ENCODE measurements at regions not wholly inside any gene's neighbourhood (a gene's known extent, or its start where the extent isn't known, plus 50 kb on each side); places are given as distances from the start of the nearest gene placed in this dataset.

GRCh38 chr19:29089315-29089870 lies 123.6 kb downstream of the UQCRFS1 start:
- TF ChIP-seq CTCF (conservative IDR thresholded peaks at IDR 0.05; ENCODE audit: low read depth, low read length): no peak
- H3K4me3 ChIP-seq (ENCODE audit: low read depth, low read length): no peak overlapping the region
- DNase-seq (ENCODE audit: low read depth): no peak

GRCh38 chr19:29088761-29089160 lies 124.2 kb downstream of the UQCRFS1 start:
- no peak for TF ChIP-seq CTCF (conservative IDR thresholded peaks at IDR 0.05; ENCODE audit: low read depth, low read length)
- no peak overlapping the region for H3K4me3 ChIP-seq (ENCODE audit: low read depth, low read length)
- no peak for DNase-seq (ENCODE audit: low read depth)

- TF ChIP-seq CTCF (conservative IDR thresholded peaks at IDR 0.05; ENCODE audit: low read depth, low read length): no peak
- DNase-seq (ENCODE audit: low read depth): no peak
- no peak overlapping the region for H3K4me3 ChIP-seq (ENCODE audit: low read depth, low read length)
Observed at GRCh38 chr19:29086646-29087045, 126.3 kb downstream of the UQCRFS1 start.

GRCh38 chr19:29086182-29086581 lies 126.8 kb downstream of the UQCRFS1 start:
- no peak for DNase-seq (ENCODE audit: low read depth)
- TF ChIP-seq CTCF (conservative IDR thresholded peaks at IDR 0.05; ENCODE audit: low read depth, low read length): no peak
- H3K4me3 ChIP-seq (ENCODE audit: low read depth, low read length): no peak overlapping the region

GRCh38 chr19:29085630-29086029 lies 127.3 kb downstream of the UQCRFS1 start:
- H3K4me3 ChIP-seq (ENCODE audit: low read depth, low read length): no peak overlapping the region
- no peak for DNase-seq (ENCODE audit: low read depth)
- no peak for TF ChIP-seq CTCF (conservative IDR thresholded peaks at IDR 0.05; ENCODE audit: low read depth, low read length)

GRCh38 chr19:29085206-29085605 lies 127.7 kb downstream of the UQCRFS1 start:
- no peak overlapping the region for H3K4me3 ChIP-seq (ENCODE audit: low read depth, low read length)
- TF ChIP-seq CTCF (conservative IDR thresholded peaks at IDR 0.05; ENCODE audit: low read depth, low read length): no peak
- no peak for DNase-seq (ENCODE audit: low read depth)

- DNase-seq (ENCODE audit: low read depth): no peak
- no peak overlapping the region for H3K4me3 ChIP-seq (ENCODE audit: low read depth, low read length)
- TF ChIP-seq CTCF (conservative IDR thresholded peaks at IDR 0.05; ENCODE audit: low read depth, low read length): no peak
Observed at GRCh38 chr19:29084266-29084665, 128.7 kb downstream of the UQCRFS1 start.

All from choroid plexus epithelial cell (primary cell).